Upper lobe of left lung (tissue), 4 donors: ENCODE measurements at regions not wholly inside any gene's neighbourhood (a gene's known extent, or its start where the extent isn't known, plus 50 kb on each side); places are given as distances from the start of the nearest gene placed in this dataset.

ENCODE experiments used
- EP300 ChIP-seq, 4 donors: sonication (generic); formaldehyde crosslinking; IDR thresholded peaks; one replicate each; pipeline ENCODE4 v1.5.1; 2017; ENCODE audit warnings: antibody characterized with exemption in 4 of 4, control low read depth in 2 of 4
- POLR2A ChIP-seq, 4 donors: fragments of 450-650 bp; IDR thresholded peaks; one replicate each; pipeline ENCODE4 v1.5.1; 2016 to 2017; ENCODE audit warnings: antibody characterized with exemption in 4 of 4, mild to moderate bottlenecking in 2 of 4
- POLR2AphosphoS5 ChIP-seq, 2 donors: sonication (generic); formaldehyde crosslinking; IDR thresholded peaks; one replicate each; pipeline ENCODE4 v1.5.1; 2017; ENCODE audit warnings: antibody characterized with exemption in 2 of 2
- TF ChIP-seq, protein P1 (sequence below), 6 experiments: fragments of 450-650 bp in 4 of 6; fragments of 200-600 bp in 2 of 6; sonication (generic) in 2 of 6; IDR thresholded peaks; one replicate each; pipeline ENCODE4 v1.5.1; 2016 to 2019; ENCODE audit warnings: antibody characterized with exemption in 6 of 6

DNA sequence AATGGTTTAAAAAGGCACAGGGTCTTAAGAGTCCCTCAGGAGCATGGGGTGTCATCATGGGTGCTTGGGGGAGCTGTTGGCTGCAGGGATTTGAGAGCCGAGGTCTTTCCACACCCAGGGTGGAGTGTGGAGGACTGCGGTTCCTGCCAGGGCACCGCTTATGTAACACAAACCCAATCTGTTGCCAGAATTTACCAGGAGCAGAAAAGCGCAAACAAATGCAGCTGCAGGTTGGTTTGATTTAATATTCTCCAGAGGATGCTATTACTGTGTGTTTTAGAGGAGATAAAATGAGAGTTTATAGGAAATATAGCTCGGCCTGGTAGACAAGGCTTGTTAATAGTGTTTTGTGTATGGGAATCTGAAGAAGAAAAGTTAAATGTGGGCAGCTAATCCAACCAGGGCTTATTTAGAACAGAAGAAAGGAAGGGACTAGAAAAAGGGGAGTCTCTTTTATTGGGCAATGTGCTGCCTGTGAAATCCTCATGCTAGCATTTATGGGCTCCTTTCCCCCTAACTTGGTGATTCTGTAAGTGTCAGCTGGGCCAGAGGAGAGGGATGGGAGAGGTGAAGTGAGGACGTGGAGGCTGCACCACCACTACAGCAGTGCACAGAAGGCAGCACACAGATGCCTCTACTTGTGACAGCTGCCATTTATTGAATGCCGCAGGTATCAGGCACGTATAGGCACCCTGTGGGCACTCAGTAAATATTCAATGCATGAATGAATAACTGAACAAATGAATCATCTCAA lies 174.7 kb downstream of the KATNIP start:
- TF ChIP-seq, protein P1, sequence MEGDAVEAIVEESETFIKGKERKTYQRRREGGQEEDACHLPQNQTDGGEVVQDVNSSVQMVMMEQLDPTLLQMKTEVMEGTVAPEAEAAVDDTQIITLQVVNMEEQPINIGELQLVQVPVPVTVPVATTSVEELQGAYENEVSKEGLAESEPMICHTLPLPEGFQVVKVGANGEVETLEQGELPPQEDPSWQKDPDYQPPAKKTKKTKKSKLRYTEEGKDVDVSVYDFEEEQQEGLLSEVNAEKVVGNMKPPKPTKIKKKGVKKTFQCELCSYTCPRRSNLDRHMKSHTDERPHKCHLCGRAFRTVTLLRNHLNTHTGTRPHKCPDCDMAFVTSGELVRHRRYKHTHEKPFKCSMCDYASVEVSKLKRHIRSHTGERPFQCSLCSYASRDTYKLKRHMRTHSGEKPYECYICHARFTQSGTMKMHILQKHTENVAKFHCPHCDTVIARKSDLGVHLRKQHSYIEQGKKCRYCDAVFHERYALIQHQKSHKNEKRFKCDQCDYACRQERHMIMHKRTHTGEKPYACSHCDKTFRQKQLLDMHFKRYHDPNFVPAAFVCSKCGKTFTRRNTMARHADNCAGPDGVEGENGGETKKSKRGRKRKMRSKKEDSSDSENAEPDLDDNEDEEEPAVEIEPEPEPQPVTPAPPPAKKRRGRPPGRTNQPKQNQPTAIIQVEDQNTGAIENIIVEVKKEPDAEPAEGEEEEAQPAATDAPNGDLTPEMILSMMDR (IDR thresholded peaks at IDR 0.05): no peak
- TF ChIP-seq EP300 (IDR thresholded peaks at IDR 0.05): no peak
- no peak for TF ChIP-seq POLR2A (IDR thresholded peaks at IDR 0.05)
- TF ChIP-seq POLR2AphosphoS5 (IDR thresholded peaks at IDR 0.05): no peak
